IMR-90 (cell line): ENCODE measurements at regions not wholly inside any gene's neighbourhood (a gene's known extent, or its start where the extent isn't known, plus 50 kb on each side); places are given as distances from the start of the nearest gene placed in this dataset.

Source experiments
- ATAC-seq: fragments of 200-7000 bp; cut with Tn5 transposase; 2 replicates; pipeline ENCODE4 v1.9.1; 2020; ENCODE audit warnings: low read depth, mild to moderate bottlenecking, moderate library complexity
- BruUV-seq: library from RNA; stranded (reverse); fragments of 400-500 nt; replicated peaks from 2 replicates; lab custom pipeline; 2021; lab: Mats Ljungman, UMichigan
- CTCF ChIA-PET: fragments of 300-600 bp; formaldehyde crosslinking; extraction: SDS; loops from one replicate; lab custom pipeline; 2021; ENCODE audit warnings: antibody characterized with exemption; lab: Yijun Ruan, JAX
- POLR2A ChIA-PET: fragments of 300-600 bp; sonication (Branson Sonifier 250); formaldehyde crosslinking; loops from one replicate; lab custom pipeline; 2022; ENCODE audit warnings: antibody characterized with exemption; ENCODE audit not compliant: unreplicated experiment; lab: Charles Lee
- DNase-seq: peaks from one replicate; pipeline ENCODE4 v3.0.0; 2013
- H2AFZ ChIP-seq: replicated peaks from 2 replicates; pipeline ENCODE3; 2013; ENCODE audit warnings: low read length, mild to moderate bottlenecking; ENCODE audit not compliant: poor library complexity
- H2AK5ac ChIP-seq: 2 replicates; pipeline ENCODE4 v1.6.1; 2013; ENCODE audit warnings: low read depth, low read length, inconsistent platforms
- H2AK9ac ChIP-seq: replicated peaks from 2 replicates; pipeline ENCODE3; 2013; ENCODE audit warnings: mild to moderate bottlenecking, low read depth, low read length, moderate library complexity; ENCODE audit not compliant: poor library complexity
- H2BK120ac ChIP-seq: 2 replicates; pipeline ENCODE4 v1.6.1; 2013; ENCODE audit warnings: low read depth, low read length, inconsistent platforms
- H2BK15ac ChIP-seq: 3 replicates; pipeline ENCODE4 v1.6.1; 2013; ENCODE audit warnings: low read depth, low read length, inconsistent platforms
- H2BK20ac ChIP-seq: 2 replicates; pipeline ENCODE4 v1.6.1; 2013; ENCODE audit warnings: low read depth, mild to moderate bottlenecking, inconsistent platforms, low read length, moderate library complexity
- H2BK5ac ChIP-seq: 2 replicates; pipeline ENCODE4 v1.6.1; 2013; ENCODE audit warnings: mild to moderate bottlenecking, low read depth, low read length, inconsistent platforms; ENCODE audit not compliant: poor library complexity, severe bottlenecking
- H3K14ac ChIP-seq: replicated peaks from 2 replicates; pipeline ENCODE4 v1.6.1; 2013; ENCODE audit warnings: low read depth, low read length, inconsistent platforms
- H3K18ac ChIP-seq: 2 replicates; pipeline ENCODE4 v1.6.1; 2013; ENCODE audit warnings: low read depth, low read length, control low read depth
- H3K23ac ChIP-seq: 2 replicates; pipeline ENCODE4 v1.6.1; 2013; ENCODE audit warnings: low read depth, low read length, inconsistent platforms
- H3K27ac ChIP-seq: 2 replicates; pipeline ENCODE4 v1.5.1; 2013; ENCODE audit warnings: mild to moderate bottlenecking, control low read depth, low read length; ENCODE audit not compliant: insufficient read depth
- H3K27me3 ChIP-seq: 2 replicates; pipeline ENCODE4 v1.6.1; 2013; ENCODE audit warnings: low read length; ENCODE audit not compliant: control insufficient read depth, insufficient read depth
- H3K36me3 ChIP-seq: 2 replicates; pipeline ENCODE4 v1.6.1; 2013; ENCODE audit warnings: low read length, mixed read lengths; ENCODE audit not compliant: control insufficient read depth, insufficient read depth
- H3K4ac ChIP-seq: 2 replicates; pipeline ENCODE4 v1.6.1; 2013; ENCODE audit warnings: low read depth, low read length, inconsistent platforms
- H3K4me1 ChIP-seq: 2 replicates; pipeline ENCODE4 v1.6.1; 2013; ENCODE audit warnings: low read length, mixed read lengths; ENCODE audit not compliant: control insufficient read depth, insufficient read depth
- H3K4me2 ChIP-seq: 2 replicates; pipeline ENCODE4 v1.6.1; 2013; ENCODE audit warnings: low read depth, mild to moderate bottlenecking, control low read depth, low read length, moderate library complexity
- H3K4me3 ChIP-seq: 2 replicates; pipeline ENCODE4 v1.5.1; 2013; ENCODE audit warnings: low read depth, mild to moderate bottlenecking, control low read depth, low read length, moderate library complexity; ENCODE audit not compliant: insufficient read depth
- H3K56ac ChIP-seq: 2 replicates; pipeline ENCODE4 v1.6.1; 2013; ENCODE audit warnings: low read length, inconsistent platforms; ENCODE audit not compliant: insufficient read depth; ENCODE audit errors: extremely low read depth
- H3K79me1 ChIP-seq, 2 experiments: 2 replicates each; pipeline ENCODE4 v1.6.1; 2013; ENCODE audit warnings: low read length in 2 of 2, inconsistent platforms in 1 of 2, low read depth in 1 of 2
- H3K9ac ChIP-seq: 2 replicates; pipeline ENCODE4 v1.6.1; 2013; ENCODE audit warnings: low read depth, low read length, control low read depth
- H3K9me1 ChIP-seq: 2 replicates; pipeline ENCODE4 v1.6.1; 2013; ENCODE audit warnings: low read length, inconsistent platforms; ENCODE audit not compliant: insufficient read depth
- H3K9me3 ChIP-seq: 2 replicates; pipeline ENCODE4 v1.6.1; 2013; ENCODE audit warnings: low read length; ENCODE audit not compliant: control insufficient read depth, insufficient read depth
- H4K20me1 ChIP-seq: 2 replicates; pipeline ENCODE4 v1.6.1; 2013; ENCODE audit warnings: low read length, inconsistent platforms; ENCODE audit not compliant: insufficient read depth
- H4K5ac ChIP-seq: 2 replicates; pipeline ENCODE4 v1.6.1; 2013; ENCODE audit warnings: mild to moderate bottlenecking, low read depth, low read length, control low read depth
- H4K8ac ChIP-seq, 2 experiments: 2 replicates each; pipeline ENCODE4 v1.6.1; 2013; ENCODE audit warnings: low read depth in 2 of 2, low read length in 2 of 2, control low read depth in 1 of 2, inconsistent platforms in 1 of 2
- H4K91ac ChIP-seq: 2 replicates; pipeline ENCODE4 v1.6.1; 2013; ENCODE audit warnings: low read depth, low read length, inconsistent platforms; ENCODE audit not compliant: insufficient read depth
- BHLHE40 ChIP-seq: fragments of 150-350 bp; IDR thresholded peaks from 2 replicates; pipeline ENCODE4 v1.6.1; 2016; ENCODE audit warnings: mild to moderate bottlenecking, low read depth, low read length
- CHD1 ChIP-seq: IDR thresholded peaks from 2 replicates; pipeline ENCODE4 v1.6.1; 2012; ENCODE audit warnings: low read depth, low read length, improper control_type of control experiment
- MAFK ChIP-seq: IDR thresholded peaks from 2 replicates; pipeline ENCODE4 v1.6.1; 2012; ENCODE audit warnings: low read depth, low read length, improper control_type of control experiment
- MAZ ChIP-seq: IDR thresholded peaks from 2 replicates; pipeline ENCODE4 v1.6.1; 2012; ENCODE audit warnings: low read depth, mild to moderate bottlenecking, low read length, improper control_type of control experiment, moderate library complexity, borderline replicate concordance
- MXI1 ChIP-seq: IDR thresholded peaks from 2 replicates; pipeline ENCODE4 v1.6.1; 2012; ENCODE audit warnings: low read depth, mild to moderate bottlenecking, low read length, moderate library complexity, borderline replicate concordance
- NFE2L2 ChIP-seq: fragments of 150-350 bp; IDR thresholded peaks from 2 replicates; pipeline ENCODE4 v1.6.1; 2016; ENCODE audit warnings: low read depth, mild to moderate bottlenecking, low read length
- RAD21 ChIP-seq: IDR thresholded peaks from 2 replicates; pipeline ENCODE4 v1.6.1; 2012; ENCODE audit warnings: low read length, improper control_type of control experiment
- RCOR1 ChIP-seq: IDR thresholded peaks from 2 replicates; pipeline ENCODE4 v1.6.1; 2012; ENCODE audit warnings: mild to moderate bottlenecking, low read length, improper control_type of control experiment; ENCODE audit not compliant: insufficient replicate concordance
- WGBS, 2 experiments: methylation state at CpG; one replicate each; pipeline versions ENCODE4 v1.1.5 to v1.1.7; 2013; ENCODE audit warnings: missing lambda C conversion rate in 2 of 2; ENCODE audit not compliant: insufficient read length in 1 of 2; ENCODE audit errors: extremely low coverage in 2 of 2; 5-methylcytosine and 5-hydroxymethylcytosine counted together
- dilution Hi-C: fragments of 300-500 bp; cut with HindIII; formaldehyde crosslinking; loops from one replicate; pipeline ENCODE4 v1.14.3; 2018; ENCODE audit warnings: low sequenced_read_pairs; ENCODE audit not compliant: unreplicated experiment
- in situ Hi-C: fragments of 300-500 bp; cut with MboI; formaldehyde crosslinking; loops from 3 replicates; pipeline ENCODE4 v1.14.3; 2019; ENCODE audit warnings: low sequenced_read_pairs, inconsistent platforms, mixed read lengths
- intact Hi-C: fragments of 100-400 bp; cut with micrococcal nuclease; formaldehyde crosslinking; loops from 2 replicates; pipeline ENCODE4 v1.10.0; 2022
- TF ChIP-seq, protein P1 (sequence below): conservative IDR thresholded peaks from 2 replicates; pipeline ENCODE4 v1.5.1; 2012; ENCODE audit warnings: mild to moderate bottlenecking, low read depth, low read length, improper control_type of control experiment

DNA sequence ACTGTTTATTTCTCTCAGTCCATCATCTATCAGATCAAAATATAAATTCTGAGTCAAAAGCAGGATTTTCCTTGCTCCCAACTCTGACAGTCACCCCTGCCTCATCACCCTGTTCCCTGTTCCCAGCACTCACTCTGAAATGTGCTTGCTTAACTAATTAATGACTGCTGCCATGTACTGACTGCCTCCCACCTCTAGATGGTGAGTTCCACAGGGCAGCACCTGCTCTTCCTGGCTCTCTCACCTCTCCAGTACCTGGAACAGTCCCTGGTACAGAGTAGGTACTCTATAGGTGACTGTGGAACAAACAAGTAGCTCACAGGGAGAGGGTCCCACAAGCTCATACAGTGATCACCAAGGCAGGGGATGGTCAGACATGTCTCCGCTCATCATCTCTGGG, 114.3 kb upstream of the C16orf82 start:
- dilution Hi-C loops = no loop called here
- Histone ChIP-seq H3K36me3 (no peaks in the 10 kb centered on the region), H2BK5ac (no peak overlapping the region), H3K14ac (no peak overlapping the region), H3K9ac (no peak overlapping the region), H2AK5ac (no peak overlapping the region), H3K4me2 (no peak overlapping the region), H3K4me1 (no peaks in the 10 kb centered on the region), H3K18ac (no peak overlapping the region), H2BK20ac (no peak overlapping the region), H2BK120ac (no peak overlapping the region), H4K5ac (no peak overlapping the region), H2AK9ac (no peak overlapping the region), H3K79me1 (no peaks in the 10 kb centered on the region), H4K91ac (no peak overlapping the region), H2AFZ (no peak overlapping the region), H3K56ac (no peak overlapping the region), H3K9me3 (no peaks in the 10 kb centered on the region), H3K9me1 (no peaks in the 10 kb centered on the region), H4K8ac (no peak overlapping the region), H3K4me3 (no peak overlapping the region), H3K23ac (no peak overlapping the region), H3K4ac (no peak overlapping the region), H4K20me1 (no peaks in the 10 kb centered on the region), H3K27me3 (peaks cover 4% of the 10 kb centered on the region; the same call in 1 of the 2 replicates), H3K27ac (no peak overlapping the region), H2BK15ac (no peak overlapping the region)
- ChIA-PET CTCF (no interaction called here), POLR2A (no interaction called here)
- intact Hi-C loops = no loop called here
- in situ Hi-C loops = no loop called here
- TF ChIP-seq BHLHE40 (no peak), CHD1 (no peak), NFE2L2 (no peak), MAZ (no peak), RAD21 (no peak), MAFK (no peak), RCOR1 (no peak), MXI1 (no peak)
- TF ChIP-seq, protein P1, sequence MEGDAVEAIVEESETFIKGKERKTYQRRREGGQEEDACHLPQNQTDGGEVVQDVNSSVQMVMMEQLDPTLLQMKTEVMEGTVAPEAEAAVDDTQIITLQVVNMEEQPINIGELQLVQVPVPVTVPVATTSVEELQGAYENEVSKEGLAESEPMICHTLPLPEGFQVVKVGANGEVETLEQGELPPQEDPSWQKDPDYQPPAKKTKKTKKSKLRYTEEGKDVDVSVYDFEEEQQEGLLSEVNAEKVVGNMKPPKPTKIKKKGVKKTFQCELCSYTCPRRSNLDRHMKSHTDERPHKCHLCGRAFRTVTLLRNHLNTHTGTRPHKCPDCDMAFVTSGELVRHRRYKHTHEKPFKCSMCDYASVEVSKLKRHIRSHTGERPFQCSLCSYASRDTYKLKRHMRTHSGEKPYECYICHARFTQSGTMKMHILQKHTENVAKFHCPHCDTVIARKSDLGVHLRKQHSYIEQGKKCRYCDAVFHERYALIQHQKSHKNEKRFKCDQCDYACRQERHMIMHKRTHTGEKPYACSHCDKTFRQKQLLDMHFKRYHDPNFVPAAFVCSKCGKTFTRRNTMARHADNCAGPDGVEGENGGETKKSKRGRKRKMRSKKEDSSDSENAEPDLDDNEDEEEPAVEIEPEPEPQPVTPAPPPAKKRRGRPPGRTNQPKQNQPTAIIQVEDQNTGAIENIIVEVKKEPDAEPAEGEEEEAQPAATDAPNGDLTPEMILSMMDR = no peak
- BruUV-seq = no TSS peak
- no CpG with 5 or more reads among the region's 1 CpG for WGBS, 2 experiments
- DNase-seq (no peak), ATAC-seq (no peak)
